DMS153 treated with DMSO at 0.1 percent for 48 hours (cell line): ENCODE measurements at regions not wholly inside any gene's neighbourhood (a gene's known extent, or its start where the extent isn't known, plus 50 kb on each side); places are given as distances from the start of the nearest gene placed in this dataset.
"Not testable (repeated sequence)": the region's sequence is repeated elsewhere in the genome, so short reads cannot be mapped to it uniquely, and the experiment has no call there.

Experiments used
- DNase-seq: peaks from one replicate; lab custom pipeline; 2025; ENCODE audit not compliant: unreplicated experiment; lab: John Stamatoyannopoulos, UW

DNA sequence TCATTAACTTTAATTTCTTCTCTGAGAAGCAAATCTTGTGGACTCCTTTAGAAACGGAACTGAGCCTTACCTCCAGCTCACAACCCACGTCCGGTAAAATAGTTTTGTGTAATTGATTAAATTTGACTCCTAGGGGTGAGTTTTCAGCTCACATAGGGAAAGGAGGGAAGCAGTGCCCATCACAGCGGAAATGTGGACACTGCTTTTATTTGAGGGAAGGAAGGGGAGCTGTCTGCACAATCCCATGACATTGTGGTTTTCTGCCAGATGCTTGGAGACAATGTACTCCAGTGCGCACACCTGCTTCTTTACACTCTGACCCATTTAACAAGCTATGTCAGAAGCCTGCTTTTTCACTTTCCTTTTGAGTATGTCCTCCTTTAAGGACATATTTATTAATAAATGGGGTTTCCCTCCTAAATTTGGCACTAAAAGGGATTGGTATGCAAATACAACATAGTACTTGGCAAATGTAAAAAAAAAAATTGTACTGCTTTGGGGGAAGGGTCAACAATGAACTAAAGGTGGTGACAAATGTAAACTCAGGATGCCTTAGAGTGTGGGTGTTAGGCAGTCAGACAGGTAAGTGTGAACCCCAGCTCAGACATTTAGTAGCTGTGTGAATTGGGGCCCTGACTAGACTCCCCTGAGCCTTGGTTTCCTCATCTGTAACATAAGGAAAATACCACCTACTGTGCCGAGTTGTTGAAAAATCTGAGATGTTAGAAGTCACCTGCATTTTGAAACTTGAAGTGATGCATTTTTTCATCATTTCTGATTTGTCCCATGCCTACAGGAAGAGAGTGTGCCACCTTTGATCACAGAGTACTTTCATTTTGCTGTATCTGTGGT lies 90.2 kb upstream of the KLF6 start:
- peak; percentile 6 for DNase-seq

- DNase-seq, result not testable (repeated sequence)
These were observed 89.6 kb upstream of the KLF6 start for GRCh38 chr10:3874610-3874989.

DNA sequence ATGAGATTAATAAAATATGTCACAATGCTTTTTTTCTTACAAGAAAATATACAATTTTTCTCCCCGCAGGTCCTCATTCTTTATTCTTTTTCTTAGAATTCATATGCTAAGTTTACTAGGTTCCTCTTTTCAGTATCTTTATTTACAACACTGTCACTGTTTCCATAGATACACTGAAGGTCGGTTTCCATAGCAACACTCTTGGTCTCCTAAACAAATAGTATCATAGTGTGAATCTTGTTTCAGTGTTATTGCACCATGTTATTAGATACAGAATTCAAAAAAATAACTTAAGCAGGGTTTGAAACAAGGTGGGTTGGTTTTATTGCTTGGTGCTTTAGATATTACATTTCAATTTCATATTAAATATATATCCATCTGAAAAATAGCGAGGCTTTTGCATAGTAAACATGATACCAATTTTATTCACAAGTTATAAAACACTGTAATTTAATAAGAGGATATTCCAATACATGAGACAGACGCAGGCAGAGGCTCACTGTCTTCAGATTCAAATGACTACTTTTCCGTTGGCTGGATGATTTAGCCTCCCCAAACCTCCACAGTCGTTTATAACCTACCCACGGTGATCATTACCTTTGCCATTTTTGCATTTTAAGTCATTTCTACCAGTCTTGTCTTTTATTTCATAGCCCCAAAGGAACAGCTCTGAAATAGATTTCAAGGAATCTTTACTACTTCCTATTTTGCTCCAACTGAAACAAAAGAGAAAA lies 88.9 kb upstream of the KLF6 start:
- peak; percentile 9 for DNase-seq

GRCh38 chr10:3872712-3873329 lies 87.8 kb upstream of the KLF6 start:
- DNase-seq, result no peak

DNA sequence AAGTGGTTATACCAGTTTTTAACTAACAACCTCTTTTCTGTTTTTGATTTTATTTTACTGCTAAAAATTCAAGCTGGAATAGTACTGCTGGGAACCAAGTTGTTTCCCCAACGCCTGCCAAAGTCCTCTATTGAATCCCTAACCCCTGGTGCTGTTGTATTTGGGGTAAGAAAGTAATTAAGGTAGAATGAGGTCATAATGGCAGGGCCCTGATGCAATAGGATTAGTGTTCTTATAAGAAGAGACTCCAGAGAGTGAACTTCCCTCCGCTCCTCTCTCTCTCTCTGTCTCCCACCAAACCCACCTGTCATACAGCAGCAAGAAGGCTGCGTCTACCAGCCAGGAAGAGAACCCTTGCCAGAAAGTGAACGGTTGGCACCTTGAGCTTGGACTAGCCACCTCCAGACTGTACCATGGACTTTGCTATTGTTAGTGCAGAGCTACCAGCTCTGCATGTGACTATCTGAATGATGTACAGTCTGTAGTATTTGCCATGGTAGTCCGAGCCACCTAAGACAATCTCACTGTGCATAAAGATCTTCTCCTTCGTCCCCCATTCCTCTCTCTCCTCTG lies 86.5 kb upstream of the KLF6 start:
- no peak for DNase-seq

GRCh38 chr10:3869036-3869435 lies 84.0 kb upstream of the KLF6 start:
- no peak for DNase-seq

- DNase-seq, result no peak
These were observed 83.3 kb upstream of the KLF6 start for GRCh38 chr10:3868271-3868664.

DNA sequence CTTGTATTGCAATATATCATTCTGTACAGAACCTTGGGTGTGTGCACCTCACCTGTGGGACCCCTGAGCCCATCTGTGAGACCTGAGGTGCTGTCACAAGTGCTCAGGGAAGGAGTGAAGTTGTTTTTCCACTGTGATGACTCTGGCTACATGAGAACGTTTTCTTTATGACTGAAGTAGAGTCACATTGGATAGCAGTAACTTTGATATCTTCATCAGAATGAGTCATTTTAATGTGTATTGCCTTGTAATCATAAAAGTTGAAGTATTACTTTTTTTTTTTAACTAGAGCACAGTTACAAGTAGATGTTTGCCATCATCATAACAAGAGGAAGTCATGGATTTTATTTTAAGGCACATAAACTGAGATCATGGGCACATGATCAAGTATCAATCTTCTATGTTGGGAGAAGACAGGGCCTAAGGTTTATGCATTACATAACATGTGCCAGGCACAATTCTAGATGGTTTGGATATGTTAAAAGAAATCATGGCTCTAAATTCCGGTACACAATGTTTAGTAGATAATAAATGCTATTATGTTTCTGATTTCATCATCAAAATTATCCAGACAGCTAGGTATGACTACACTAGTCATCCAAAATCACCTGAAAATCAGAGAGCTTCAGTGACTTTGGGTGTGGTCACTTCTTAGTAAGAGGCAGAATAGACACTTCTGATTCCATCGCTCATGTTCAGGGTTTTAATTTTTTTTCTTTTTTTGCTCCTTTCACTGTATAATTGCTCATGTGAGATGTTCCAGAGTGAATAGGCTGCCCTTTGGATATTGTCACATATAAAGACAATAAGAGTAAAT lies 82.7 kb upstream of the KLF6 start:
- no peak for DNase-seq

GRCh38 chr10:3866332-3866731 lies 81.3 kb upstream of the KLF6 start:
- DNase-seq, result no peak

- DNase-seq, result no peak
These were observed 80.6 kb upstream of the KLF6 start for GRCh38 chr10:3865565-3865964.

- DNase-seq, result no peak
These were observed 76.8 kb upstream of the KLF6 start for GRCh38 chr10:3861795-3862194.

DNA sequence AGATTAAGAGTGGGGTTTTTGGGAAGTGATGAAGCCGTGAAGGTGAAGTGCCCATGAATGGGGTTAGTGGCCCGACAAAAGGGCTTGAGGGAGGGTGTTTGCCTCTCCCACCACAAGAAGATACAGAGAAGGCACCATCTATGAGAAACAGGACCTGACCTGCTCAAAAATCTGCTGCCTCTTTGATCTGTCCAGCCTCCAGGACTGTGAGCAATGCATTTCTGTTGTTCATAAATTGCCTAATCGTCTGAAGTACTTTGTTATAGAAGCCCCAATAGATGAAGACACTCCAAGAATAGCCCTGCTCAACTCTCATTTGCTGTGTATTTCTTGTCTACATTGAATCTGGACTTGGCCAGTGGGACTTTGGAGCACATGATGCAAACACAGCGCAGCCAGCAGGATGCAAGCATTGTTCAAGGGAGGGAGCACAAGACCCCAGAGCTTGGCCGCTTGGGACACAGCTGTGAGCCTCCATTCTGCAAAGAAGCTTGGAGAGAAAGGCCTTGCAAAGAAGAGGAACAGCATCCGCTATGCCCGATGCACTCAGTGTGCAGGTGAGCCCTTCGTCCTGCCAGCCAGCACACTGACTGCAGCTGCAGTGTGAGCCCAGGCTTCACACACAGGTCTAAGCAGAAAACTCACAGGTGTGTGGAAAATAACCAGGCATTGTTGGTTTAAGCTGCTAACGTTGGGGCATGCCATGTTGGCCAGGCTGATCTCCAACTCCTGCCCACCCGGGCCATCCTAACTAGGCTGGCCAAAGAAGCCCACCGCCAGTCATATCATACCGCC lies 73.2 kb upstream of the KLF6 start:
- DNase-seq, result no peak

GRCh38 chr10:3857318-3857717 lies 72.3 kb upstream of the KLF6 start:
- no peak for DNase-seq

DNA sequence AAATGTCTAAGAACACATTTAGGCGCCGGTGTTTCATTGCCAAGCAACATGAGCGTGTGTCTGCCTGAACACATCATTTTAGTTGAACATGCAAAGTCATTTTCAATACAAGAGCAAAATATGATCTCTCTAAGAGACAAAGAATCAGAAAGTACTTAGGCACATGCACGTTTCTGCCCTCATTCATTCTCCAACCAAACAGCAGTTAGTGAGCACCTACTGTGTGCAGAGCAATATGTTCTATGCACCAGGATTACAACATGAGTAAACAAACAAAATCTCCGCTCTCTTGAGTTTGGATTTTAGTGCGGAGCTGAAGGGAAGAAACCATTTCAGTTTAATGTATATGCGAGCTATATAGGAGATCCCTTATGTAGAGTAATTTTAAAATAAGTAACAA lies 71.6 kb upstream of the KLF6 start:
- DNase-seq, result no peak

DNA sequence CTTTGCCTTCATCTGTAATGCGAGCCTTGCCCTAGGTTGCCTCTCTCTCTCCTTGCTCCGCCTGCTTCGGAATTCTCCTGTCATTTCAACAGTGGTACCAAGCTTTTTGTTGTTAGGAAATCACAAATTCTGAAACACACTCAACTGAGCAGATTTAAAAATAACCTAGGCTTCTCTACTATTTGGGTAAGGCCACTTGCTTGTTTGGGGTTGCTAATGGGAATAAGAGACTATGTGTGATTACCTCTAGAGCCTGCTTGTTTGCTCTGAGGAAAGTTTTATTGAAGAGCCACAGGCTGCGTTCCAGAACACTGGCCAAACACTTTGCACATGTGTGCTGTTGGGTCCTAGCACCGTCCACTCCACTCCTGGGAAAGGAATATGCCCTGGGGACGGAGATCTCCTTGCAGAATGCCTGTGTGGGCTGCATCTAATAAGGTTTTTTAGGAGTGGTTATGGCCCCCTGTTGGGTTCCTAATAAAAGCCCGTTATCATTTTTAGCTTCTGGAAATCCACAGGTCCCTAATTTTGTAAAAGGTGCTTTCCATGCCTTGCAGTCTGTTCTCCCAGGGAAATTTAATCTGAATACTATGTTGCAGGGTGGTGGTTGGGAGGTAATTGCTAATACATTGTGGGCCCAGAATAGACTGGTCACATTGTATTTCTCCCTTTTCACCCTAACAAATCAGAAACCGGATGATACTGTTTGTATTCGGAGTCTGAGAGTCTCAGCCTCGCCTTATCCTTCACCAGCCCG lies 68.7 kb upstream of the KLF6 start:
- no peak for DNase-seq

DNA sequence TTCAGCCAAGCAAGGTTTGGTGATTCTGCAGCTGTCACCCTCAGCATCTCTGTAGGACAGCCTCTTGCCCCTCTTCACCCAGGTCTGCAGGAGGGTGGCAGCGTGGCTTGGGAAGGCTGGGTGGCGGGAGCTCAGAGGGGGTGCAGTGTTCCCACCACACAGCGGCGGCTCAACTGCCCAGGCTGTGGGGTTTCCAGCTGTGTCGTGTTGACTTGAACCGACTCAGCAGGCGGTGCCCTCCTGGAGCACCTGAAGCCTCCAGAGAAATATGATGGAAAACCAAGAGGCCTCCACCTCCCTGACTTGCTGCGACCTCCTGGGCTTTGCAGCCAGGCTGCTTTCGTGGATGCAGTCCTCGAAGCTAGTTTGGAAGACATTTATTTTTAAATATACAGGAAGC lies 68.0 kb upstream of the KLF6 start:
- DNase-seq, result no peak

DNA sequence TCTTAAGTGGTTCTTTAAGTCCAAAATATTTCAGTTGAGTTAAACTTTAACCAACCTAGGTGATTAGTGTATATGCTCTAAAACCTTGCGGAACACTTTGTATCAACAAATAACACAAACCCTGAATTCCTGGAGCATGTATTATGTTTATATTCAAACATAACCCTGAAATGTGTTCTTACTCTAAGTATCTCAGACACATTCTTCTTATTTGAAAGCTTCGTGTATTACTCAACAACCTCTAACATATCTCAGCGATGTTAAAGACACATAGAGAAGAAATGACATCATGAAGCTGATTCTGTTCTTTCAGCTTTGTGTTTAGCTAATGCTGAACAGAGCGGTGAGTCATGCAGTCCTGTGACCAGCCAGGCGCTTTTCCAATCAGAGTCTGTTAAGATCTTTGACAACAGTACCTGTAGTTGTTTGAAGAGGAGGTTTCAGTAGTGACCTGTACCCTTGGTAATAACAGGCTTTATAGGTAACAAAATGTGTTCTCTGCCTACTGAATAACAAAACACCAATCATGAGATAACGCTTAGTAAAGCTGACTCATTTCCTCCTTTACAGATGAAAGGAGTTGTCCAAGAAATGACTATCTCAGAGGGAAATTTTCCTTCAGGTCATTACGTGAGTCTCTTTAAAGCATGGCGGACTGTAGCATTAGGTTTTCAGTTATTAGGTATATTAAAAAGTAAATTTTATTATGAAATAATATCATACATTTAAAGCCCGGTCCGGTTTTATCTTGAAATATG lies 67.3 kb upstream of the KLF6 start:
- DNase-seq, result no peak
